GM19395 (cell line): ENCODE measurements at regions not wholly inside any gene's neighbourhood (a gene's known extent, or its start where the extent isn't known, plus 50 kb on each side); places are given as distances from the start of the nearest gene placed in this dataset.

Source experiments
- ATAC-seq: cut with Tn5 transposase; IDR thresholded peaks from one replicate; pipeline ENCODE4 v1.9.1; 2021; ENCODE audit warnings: mild to moderate bottlenecking, moderate library complexity; ENCODE audit not compliant: unreplicated experiment

DNA sequence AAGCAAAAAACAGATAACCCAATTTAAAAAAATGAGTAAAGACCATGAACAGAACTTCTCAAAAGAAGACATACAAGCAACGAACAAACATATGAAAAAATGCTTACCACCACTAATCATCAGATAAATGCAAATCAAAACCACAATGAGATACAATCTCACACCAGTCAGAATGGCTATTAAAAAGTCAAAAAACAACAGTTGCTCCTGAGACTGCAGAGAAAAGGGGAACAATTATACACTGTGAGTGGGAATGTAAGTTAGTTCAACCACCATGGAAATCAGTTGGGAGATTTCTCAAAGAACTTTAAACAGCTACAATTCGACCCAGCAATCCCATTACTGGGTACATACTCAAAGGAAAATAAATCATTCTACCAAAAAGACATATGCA is 131.6 kb downstream of the PTGER3 start:
- no peak for ATAC-seq

DNA sequence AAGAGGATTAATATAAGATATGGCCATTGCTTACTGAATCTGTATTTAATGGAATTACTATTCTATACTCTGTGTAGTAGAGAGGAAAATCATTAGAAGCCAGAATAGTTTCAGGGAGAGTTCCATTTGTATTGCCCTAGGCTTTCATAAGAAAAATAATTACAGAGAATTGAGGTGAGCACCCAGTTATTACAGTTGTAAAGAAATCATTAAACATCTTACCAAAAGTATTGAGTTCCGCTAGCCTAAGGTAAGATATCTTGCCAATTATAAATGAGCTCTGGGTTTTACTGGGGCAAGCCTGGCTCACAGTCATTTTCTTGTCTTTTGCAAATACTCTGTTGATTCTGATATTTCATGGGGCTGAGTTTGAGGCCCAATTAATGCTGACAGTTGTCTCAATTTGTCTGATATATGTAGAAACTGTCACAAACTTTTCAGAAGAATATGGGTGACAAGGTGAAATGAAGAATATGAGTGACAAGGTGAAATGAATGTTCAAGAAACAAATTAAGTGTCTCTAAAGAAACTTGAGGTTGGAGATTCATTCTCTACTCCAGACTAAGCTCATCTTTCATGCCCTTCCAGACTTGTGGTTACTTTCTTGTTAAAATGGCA is 127.8 kb downstream of the PTGER3 start:
- ATAC-seq = no peak
